Ecto neural progenitor cell (in vitro differentiated cells): ENCODE measurements at regions not wholly inside any gene's neighbourhood (a gene's known extent, or its start where the extent isn't known, plus 50 kb on each side); places are given as distances from the start of the nearest gene placed in this dataset.

ENCODE experiments used
- DNase-seq: peaks from one replicate; pipeline ENCODE4 v3.0.0-alpha.2; 2018; ENCODE audit warnings: low spot score

DNA sequence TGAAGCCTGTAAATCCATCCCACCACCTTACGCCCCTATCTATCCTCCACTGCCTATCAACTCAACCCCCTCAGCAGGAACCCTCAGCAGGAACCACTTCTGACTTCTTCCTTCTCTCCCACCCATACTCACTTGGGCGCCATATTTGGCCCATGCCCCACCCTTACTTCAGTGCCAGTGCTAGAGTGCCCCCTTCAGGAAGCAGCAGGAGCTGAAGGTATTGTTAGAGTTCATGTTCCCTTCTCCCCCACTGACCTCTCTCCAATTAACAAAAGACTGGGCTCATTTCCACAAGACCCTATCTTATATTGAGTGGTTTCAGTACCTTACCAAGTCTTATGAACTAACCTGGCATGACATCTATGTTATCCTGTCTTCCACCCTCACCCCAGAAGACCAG lies 363.1 kb upstream of the SLIT2 start:
- no peak for DNase-seq

DNA sequence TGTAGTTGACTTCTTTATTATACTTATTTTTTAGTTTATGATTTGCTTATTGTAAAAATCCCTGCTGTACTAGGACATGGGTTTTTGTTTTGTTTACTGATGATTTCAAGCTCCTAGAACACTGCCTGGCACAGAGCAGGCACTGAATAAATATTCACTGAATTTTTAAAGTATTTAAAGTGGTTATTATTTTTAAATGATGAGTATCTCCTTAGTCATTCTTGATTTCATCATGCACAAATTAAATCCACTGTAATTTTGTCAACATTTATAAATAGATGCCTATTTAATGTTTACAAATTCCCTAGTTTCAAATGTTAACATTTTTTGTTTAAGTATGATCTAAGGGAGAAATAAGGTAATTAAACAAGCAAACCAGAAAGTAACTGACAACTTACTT lies 367.9 kb upstream of the SLIT2 start:
- no peak for DNase-seq

DNA sequence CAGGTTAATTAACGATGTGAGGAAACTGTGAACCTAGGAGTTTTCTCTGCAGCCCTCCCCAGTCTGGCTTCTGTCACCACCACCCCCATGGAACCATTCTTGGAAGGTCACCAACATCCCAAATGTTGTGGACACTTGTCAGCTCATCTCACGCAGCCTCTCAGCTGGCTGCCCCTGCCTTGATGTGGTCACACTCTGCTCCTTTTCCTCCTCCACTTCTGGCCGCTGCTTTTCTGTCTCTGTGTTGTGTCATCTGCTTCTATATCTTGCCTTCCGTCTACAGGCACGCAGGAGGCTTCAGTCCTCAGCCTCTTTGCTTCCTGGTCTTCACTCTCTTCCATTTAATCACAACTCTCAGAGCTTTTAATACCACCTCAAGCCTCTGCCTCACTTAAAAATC lies 371.5 kb upstream of the SLIT2 start:
- no peak for DNase-seq

DNA sequence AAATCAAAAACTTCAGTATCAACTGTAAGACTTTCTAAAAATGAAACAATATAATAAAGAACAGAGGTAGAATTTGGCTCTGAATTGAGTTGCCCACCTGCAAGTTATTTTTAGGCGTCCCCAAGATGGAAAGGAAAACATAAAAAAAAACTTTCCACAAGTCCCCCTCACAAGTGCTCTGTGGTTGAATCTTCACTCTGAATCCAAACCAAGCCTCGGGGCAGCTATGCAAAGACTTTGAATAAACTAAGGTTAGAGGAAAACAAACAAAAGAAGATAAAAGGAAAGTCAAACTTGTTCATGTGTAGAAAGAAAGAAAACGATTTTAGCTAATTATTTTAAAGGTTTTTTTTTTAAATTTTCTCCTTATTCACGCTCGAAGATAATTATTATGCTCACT lies 372.4 kb upstream of the SLIT2 start:
- DNase-seq, result no peak

DNA sequence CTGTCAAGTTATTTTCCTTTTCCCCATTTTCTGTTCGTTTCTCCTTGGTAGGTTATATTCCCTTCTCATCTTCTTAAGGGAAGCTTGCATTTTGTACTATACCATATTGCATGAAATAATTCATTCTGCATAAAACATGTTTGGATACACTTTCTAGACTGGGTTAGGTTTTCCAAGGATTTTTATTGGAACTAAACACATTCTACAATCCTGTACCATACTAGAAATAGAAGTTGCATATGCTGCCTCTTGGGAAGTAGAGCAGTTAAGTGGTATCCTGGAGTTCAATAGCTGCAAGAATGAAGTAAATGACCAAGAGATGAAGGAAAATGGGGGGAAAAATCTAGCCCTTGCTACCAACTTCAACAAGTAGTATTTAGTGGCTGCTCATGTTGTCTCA lies 393.7 kb upstream of the SLIT2 start:
- no peak for DNase-seq

DNA sequence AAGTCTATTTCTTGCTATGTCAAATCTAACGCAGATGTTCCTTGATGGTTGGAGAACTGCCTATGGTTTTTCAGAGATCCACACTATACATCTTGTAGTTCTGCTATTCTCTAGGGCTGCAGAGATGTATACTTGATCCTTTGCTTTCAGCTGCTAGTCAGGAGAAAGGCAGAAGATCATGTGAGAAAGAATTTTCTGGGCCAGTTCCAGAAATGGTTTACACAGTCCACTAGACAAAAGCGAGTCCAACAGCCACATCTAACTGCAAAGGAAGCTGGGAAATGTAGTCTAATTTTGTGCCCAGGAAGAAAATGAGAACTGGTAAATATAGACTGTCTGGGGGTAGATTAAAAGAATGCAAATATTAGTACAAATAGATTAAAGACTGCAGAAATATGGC lies 394.3 kb upstream of the SLIT2 start:
- no peak for DNase-seq

DNA sequence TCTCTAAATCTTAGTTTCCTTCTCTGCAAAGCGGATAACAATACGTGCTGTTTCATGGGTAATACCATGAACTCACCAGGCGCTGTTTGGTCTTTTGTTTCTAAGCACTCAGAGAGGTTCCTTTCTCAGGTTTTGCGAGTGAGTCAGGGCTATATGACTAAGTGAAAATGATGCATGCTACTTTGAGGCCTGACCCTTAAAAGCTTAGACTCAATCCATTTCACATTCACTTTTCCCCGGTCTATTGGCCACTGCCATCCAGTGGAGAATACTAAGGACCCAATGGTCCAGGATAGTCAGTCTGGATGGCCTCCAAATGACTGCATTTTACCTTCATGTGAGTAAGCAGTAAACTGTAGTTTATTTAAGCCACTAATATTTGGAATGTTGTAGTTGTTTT lies 400.8 kb upstream of the SLIT2 start:
- DNase-seq, result no peak

DNA sequence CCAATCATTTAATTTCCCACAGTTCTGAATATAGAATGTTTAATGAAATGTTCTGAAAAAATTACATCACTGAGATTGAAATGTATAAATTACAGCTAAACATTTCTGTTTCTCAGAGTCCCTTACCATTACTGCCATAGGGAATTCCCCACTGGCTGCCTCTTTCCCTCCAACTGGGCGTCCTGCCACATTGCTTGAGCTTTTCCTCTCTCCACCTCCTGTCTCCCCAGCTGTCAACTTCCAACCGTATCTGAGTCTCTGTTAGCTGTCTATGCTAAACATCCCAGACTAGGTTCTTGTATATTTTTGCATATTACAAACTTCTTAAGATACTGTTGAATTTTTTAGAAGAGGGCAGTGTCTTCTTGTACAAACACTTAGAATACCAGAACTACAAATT lies 407.3 kb upstream of the SLIT2 start:
- DNase-seq, result no peak

DNA sequence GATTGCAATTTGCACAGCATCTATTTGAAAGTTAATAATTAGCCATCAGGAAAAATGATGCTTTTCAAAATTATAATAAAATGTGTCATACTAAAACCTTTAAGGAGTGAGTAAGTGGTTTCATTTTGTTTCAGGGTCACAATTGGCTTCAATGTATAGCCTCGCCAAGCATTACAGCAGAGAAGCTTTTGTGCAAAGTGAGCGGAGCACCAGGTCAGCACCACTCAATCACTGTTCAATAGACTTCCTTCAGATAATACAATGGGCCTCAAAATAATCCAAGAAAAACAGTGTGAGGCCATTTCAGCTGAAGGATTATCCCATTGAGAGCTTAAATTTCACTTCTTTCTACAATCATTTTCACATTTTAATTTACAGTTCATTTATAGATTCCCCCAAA lies 409.2 kb upstream of the SLIT2 start:
- no peak for DNase-seq

DNA sequence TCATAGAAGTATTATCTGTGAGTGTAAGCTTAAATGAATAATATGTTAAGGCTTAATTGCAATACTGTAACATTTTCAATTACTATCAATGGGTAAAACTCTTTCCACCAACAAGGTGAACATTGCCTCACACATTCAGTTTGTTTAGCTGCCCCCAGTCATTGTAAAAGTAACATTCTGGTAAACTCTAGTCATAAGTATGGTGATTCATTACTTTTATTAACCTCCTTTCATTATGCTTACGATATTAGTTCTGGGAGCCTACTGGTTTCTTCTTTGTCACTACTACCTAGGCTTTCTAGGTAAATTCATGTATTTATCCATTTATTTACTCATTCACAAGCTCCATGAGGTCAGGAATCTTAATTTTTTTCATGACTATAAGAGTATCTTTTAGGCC lies 412.8 kb upstream of the SLIT2 start:
- DNase-seq, result no peak

DNA sequence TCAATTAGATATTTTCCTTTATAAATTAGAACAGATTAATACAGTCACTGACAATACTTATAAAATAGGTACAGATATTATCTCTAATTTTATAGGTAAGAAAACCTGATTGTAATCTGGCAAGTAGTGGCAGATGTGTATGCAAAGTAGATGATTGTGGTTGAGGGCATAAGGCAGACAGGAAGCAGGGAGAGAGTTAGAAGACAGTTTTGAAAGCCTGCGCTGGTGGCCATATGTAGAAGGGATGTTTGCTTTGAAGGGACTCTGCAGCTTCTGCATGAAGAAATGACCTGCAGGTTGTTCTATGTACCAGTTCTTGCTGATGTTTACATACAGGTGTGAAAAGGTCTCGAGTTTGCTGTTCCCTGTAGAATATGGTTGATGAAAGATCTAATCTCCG lies 416.3 kb upstream of the SLIT2 start:
- DNase-seq, result no peak

DNA sequence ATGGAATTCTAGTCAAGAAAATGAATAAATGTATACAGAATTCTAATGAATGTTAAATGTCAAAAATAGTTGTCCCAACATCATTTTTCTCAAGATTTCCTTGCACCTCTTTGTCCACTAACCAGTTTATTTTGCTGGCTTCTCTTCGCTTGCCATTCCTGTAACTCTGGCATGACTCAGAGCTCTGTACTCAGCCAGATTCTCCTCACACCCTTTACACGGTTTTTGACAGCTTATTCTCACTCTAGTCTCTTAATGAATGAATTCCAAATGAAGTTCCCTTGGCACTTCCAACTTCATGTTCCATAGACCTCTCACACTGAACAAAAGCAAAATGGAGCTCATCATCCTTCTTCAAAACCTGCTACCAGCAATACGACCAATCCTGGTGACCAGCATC lies 419.3 kb upstream of the SLIT2 start:
- no peak for DNase-seq

DNA sequence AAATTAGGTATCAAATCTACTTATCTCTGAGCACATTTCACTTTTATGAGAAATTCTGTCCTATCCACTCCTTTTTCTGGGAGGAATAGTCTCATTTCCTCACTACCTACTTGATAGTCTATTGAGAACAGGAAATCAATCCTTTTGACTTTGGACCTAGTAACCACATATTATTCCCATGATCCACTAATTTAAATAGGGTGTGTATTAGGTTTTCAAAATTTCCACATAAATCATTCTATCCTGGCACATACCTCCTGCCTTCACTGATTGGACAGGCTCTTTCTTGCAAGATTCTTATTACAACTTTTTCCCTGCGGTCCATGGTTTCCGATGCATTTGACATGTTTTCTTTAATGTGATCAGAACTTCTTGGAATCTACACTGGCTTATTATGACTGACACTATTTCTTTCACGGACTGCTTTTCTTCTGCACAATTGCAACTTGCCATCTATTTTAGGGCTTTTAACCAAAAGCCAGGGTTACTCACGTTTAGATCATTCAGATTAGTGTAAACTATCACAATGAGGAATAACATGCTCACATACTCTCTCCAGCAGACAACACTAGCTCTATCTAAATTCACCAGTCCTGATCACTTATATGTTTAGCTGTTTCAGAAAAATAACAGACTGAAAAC lies 419.9 kb upstream of the SLIT2 start:
- DNase-seq, result no peak

DNA sequence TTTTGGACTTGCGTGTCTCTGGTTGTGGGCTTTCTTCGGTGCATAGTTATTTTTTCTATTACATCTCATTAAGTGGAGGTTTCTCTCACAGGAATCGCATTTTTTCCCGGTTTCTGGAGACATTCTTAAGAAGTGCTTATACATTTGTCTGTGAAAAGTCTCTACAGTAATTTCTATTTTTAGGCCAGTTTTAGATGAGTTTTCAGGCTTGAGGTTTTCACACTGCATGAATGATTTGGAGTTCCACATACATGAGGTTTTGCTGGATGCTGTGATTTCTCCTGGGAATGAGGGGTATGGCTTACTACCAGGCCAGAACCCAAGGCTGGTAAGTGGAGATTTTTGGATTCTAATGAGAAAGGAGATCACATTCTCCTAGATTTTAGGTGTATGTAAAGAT lies 422.6 kb upstream of the SLIT2 start:
- DNase-seq, result no peak

DNA sequence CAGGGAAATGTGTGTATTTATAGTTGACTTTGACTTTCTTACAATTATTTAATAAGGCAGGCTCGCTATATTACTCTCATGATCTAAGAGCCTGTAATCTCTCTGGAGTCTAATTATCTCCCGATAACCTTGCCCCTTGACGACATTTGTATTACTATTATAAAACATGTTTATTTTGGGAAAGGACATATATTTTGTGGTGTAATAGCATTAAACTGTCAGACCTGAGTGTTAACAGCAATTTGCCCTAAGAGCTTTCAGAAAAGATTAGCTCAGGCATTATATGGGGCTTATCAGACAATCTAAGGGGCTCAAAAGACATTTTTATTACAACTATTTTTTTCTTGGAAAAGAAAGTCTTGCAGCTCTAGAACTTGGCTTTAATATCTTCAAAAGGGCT lies 427.9 kb upstream of the SLIT2 start:
- no peak for DNase-seq

DNA sequence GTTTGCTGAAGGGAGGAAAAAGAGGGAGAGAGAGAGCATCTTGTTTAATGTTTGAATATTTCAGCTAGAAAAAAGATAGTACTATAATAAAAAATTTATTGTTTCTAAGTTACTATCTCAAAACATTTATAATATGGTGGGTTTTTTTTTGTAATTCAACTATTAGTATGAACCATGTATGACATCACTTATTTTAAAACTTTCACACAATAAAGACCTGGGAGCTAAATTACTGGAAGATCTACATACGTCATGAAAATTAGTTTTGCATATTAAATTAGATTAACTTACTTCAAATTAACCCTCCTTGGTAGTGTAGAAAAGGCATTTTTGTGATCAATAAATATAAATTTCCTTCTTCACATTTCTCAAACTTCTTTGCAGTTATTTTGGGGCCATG lies 432.0 kb upstream of the SLIT2 start:
- no peak for DNase-seq

DNA sequence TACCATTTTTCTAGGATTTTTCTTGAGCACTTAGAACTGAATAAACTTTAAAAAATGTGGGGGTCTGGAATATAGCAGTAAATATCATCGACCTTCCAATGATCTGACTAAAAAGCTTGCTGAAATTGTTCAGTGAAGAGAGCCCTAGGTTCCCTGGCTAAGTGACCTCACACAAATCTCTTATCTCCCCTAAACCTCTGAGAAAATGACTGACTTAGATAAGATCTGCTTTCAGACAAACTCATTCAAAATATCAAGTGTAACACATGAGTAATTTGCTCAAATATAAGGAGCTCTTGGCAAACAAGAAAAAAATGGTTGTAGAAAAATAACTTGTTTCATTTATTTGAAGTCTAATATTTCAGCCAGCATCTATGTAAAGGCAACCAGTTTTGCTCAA lies 441.7 kb upstream of the SLIT2 start:
- DNase-seq, result no peak

DNA sequence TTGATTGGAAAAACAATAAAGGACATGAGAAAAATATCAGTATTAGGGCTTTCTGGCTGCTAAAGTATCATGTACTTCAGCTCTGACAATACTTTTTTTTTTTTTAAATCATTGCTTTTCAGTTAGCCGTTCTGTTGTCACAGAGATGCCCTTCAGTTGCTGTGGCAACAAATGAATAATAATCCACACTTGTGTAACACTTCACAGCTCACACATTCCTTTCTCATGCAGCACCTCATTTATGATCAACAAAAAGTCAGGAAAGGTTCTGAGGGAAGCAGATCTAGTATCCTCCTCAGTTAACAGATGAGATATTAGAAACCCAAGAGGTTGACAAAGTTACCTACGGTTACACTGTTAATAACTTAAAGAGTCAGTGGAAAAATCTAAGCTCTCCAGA lies 444.2 kb upstream of the SLIT2 start:
- DNase-seq, result no peak

DNA sequence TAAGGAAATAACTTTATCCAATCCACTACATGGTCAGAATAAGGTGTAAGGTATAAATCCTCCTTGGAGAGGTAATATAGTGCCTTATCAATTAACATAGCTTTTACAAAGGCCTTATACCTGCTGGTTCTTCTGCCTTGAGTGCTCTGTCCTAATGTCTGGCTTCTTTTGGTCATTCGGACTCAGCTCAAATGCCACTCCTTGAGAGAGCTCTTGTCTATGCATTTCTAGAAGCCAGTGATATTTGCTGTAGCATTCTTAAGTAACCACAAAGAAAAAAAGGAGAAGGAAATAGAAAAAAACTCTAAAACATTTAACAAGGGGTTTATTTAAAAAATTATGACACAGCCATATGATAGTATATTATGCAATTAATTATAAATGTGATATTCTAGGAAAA lies 444.8 kb upstream of the SLIT2 start:
- no peak for DNase-seq

DNA sequence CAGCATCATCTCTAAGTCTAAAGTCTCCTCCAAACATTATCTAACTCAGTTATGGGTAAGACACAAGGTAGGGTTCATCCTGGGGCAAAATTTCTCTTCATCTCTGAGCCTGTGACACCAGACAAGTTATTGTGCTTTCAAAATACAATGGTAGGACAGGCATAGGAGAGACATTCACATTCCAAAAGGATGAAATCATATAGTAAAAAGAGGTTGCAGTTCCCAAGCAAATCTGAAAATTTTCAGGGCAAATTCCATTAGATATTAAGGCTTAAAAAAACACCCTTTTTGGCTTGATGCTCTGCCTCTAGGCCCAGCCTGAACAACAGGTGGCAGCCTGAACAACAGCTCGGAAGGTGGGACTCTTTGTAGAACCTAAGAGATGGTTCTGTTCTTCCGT lies 448.3 kb upstream of the SLIT2 start:
- DNase-seq, result no peak

DNA sequence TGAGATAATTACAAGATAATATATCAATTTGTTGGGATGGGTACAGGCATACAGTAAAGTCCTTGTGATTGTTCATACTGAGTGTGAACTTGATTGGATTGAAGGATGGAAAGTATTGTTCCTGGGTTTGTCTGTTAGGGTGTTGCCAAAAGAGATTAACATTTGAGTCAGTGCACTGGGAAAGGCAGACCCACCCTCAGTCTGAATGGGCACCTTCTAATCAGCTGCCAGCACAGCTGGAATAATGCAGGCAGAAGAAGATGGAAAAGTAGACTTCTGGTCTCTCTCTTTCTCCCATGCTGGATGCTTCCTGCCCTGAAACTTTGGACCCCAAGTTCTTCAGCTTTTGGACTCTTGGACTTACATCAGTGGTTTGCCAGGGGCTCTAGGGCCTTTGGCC lies 457.9 kb upstream of the SLIT2 start:
- no peak for DNase-seq

DNA sequence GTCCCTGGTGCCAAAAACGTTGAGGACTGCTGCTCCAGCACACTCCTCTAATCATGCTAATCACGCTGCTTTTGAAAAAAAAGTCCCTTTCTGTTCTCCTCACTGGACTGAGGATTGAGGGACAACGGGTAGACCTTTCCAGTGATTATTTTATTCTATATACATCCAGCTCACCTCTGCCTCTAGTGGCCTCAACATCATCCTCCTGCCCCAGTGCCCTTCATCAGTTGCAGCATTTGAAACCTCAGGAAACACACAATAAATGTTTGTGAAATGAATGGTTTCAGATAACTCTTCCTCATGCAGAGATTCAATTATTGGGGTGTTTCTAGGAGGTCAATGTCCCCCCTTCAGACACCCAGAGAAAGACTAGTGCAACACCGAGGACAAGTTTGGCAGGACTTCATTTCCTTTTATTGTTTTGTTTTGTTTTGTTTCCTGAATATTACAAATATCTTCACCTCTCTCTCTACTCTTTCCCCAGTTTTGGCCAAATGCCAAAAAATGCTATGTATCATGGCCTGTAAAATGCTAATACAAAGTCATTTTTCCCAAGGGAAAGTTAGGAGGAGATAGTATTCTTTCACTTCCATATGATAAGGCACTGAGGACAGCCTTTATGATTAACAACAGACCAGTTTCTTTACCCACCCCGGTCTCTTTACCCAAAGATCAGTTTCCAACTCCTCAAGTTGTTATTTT lies 460.1 kb upstream of the SLIT2 start:
- DNase-seq, result no peak

DNA sequence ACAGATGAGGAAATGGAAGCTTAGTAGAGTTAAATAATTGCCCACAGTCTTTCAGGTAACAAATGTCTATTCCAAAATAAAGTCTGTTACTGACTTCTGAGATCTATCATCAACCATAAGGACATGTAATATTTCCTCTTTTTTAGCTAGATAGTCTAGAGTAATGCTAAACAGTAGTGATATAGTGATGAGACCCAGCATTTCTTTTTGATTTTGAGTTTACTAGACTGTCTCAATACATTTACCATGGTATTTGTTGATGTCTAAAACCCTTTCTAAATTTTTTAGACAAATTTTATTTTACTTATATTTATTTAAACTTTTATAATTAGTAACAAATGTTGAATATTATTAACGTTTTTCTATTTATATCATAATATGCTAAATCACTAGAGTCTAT lies 465.1 kb upstream of the SLIT2 start:
- no peak for DNase-seq

DNA sequence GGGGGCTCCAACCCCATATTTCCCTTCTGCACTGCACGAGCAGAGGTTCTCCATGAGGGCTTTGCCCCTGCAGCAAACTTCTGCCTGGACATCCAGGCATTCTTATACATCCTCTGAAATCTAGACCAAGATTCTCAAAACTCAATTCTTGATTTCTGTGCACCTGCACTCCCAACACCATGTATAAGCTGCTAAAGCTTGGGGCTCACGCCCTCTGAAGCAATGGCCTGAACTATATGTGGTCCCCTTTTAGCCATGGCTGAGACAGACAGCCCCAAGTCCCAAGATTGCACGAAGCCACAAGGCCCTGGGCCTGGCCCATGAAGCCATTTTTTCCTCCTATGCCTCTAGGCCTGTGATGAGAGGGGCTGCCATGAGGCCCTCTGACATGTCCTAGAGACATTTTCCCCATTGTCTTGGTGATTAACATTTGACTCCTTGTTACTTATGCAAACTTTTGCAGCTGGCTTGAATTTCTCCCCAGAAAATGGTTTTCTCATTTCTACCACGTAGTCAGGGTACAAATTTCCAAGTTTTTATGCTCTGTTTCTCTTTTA lies 468.0 kb upstream of the SLIT2 start:
- DNase-seq, result no peak
